Calu3 (cell line): ENCODE measurements at regions not wholly inside any gene's neighbourhood (a gene's known extent, or its start where the extent isn't known, plus 50 kb on each side); places are given as distances from the start of the nearest gene placed in this dataset.

Experiments
- BruUV-seq: library from RNA; stranded (reverse); fragments of 400-500 nt; replicated peaks from 2 replicates; lab custom pipeline; 2021; lab: Mats Ljungman, UMichigan
- CTCF ChIA-PET: fragments of 300-600 bp; sonication (Branson Sonifier 250); formaldehyde crosslinking; loops from one replicate; lab custom pipeline; 2022; ENCODE audit warnings: antibody characterized with exemption; lab: Charles Lee
- DNase-seq: peaks from one replicate; pipeline ENCODE4 v3.0.0; 2022
- H3K27ac Mint-ChIP-seq: one replicate; pipeline ENCODE4 v1.8.0; 2022; ENCODE audit warnings: mixed read lengths; ENCODE audit not compliant: unreplicated experiment
- H3K27me3 Mint-ChIP-seq: one replicate; pipeline ENCODE4 v1.8.0; 2022; ENCODE audit warnings: mixed read lengths; ENCODE audit not compliant: unreplicated experiment
- H3K36me3 Mint-ChIP-seq: one replicate; pipeline ENCODE4 v1.8.0; 2022; ENCODE audit warnings: mild to moderate bottlenecking, moderate library complexity, mixed read lengths; ENCODE audit not compliant: insufficient read depth, unreplicated experiment
- H3K4me1 Mint-ChIP-seq: one replicate; pipeline ENCODE4 v1.8.0; 2022; ENCODE audit warnings: mild to moderate bottlenecking, low read depth, mixed read lengths; ENCODE audit not compliant: unreplicated experiment
- H3K4me3 Mint-ChIP-seq: one replicate; pipeline ENCODE4 v1.8.0; 2022; ENCODE audit warnings: mild to moderate bottlenecking, low read depth, moderate library complexity, mixed read lengths; ENCODE audit not compliant: unreplicated experiment
- H3K9me3 Mint-ChIP-seq: one replicate; pipeline ENCODE4 v1.8.0; 2022; ENCODE audit warnings: low read depth, mixed read lengths; ENCODE audit not compliant: unreplicated experiment
- intact Hi-C: fragments of 100-400 bp; cut with micrococcal nuclease; formaldehyde crosslinking; loops from one replicate; pipeline ENCODE4 v1.10.0; 2022; ENCODE audit not compliant: unreplicated experiment
- TF ChIP-seq, protein P1 (sequence below): fragments of 200-600 bp; IDR thresholded peaks from one replicate; pipeline ENCODE4 v1.8.0; 2022; ENCODE audit warnings: antibody characterized with exemption; ENCODE audit not compliant: unreplicated experiment

DNA sequence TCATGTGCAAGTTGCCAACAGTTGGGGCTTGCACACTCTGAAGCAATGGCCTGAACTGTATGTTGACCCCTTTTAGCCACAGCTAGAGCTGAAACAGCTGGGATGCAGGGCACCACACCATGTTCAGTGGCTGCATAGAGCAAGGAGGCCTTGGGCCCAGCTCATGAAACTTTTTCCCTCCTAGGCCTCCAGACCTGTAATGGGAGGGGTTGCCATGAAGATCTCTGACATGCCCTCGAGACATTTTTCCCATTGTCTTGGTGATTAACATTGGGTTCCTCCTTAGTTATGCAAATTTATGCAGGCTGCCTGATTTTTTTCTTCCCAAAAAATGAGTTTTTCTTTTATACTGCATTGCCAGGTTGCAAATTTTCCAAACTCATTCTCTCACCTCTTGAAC, 165.1 kb upstream of the PRR20A start:
- intact Hi-C loops, result no loop called here
- no peak overlapping the region for H3K4me3 Mint-ChIP-seq

DNA sequence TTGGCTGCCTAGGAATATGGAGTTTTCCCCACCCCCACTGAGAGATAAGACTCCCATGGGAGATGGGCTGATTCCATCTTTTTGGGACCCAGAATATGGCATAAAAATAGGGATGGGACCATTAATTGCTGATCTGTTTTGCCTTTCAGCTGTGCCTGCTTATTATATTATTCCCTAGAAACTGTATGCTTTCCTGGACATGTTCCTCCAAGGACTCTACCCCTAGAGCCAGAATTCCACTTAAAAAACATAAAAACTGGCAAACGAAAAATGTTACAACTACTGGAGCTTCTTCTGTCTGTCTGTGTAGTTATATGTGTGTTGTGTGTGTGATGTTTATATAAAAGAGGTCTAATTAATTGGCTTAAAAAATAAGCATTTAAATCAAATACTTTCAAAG, 159.9 kb upstream of the PRR20A start:
- Mint-ChIP-seq H3K4me1 (no peaks in the 10 kb centered on the region), H3K27me3 (no peaks in the 10 kb centered on the region), H3K27ac (no peak overlapping the region), H3K36me3 (no peaks in the 10 kb centered on the region), H3K4me3 (no peak overlapping the region), H3K9me3 (no peaks in the 10 kb centered on the region)
- TF ChIP-seq, protein P1, sequence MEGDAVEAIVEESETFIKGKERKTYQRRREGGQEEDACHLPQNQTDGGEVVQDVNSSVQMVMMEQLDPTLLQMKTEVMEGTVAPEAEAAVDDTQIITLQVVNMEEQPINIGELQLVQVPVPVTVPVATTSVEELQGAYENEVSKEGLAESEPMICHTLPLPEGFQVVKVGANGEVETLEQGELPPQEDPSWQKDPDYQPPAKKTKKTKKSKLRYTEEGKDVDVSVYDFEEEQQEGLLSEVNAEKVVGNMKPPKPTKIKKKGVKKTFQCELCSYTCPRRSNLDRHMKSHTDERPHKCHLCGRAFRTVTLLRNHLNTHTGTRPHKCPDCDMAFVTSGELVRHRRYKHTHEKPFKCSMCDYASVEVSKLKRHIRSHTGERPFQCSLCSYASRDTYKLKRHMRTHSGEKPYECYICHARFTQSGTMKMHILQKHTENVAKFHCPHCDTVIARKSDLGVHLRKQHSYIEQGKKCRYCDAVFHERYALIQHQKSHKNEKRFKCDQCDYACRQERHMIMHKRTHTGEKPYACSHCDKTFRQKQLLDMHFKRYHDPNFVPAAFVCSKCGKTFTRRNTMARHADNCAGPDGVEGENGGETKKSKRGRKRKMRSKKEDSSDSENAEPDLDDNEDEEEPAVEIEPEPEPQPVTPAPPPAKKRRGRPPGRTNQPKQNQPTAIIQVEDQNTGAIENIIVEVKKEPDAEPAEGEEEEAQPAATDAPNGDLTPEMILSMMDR, result no peak
- no peak for DNase-seq
- intact Hi-C loops, result no loop called here
- CTCF ChIA-PET, result no interaction called here
- no TSS peak for BruUV-seq

More for the DNA sequence above, 165.1 kb upstream of the PRR20A start:
- TF ChIP-seq, protein P1, result no peak
- no peak for DNase-seq
- Mint-ChIP-seq H3K27me3 (no peaks in the 10 kb centered on the region), H3K27ac (no peak overlapping the region), H3K4me1 (no peaks in the 10 kb centered on the region), H3K9me3 (no peaks in the 10 kb centered on the region), H3K36me3 (no peaks in the 10 kb centered on the region)
- BruUV-seq, result no TSS peak
- CTCF ChIA-PET, result no interaction called here

DNA sequence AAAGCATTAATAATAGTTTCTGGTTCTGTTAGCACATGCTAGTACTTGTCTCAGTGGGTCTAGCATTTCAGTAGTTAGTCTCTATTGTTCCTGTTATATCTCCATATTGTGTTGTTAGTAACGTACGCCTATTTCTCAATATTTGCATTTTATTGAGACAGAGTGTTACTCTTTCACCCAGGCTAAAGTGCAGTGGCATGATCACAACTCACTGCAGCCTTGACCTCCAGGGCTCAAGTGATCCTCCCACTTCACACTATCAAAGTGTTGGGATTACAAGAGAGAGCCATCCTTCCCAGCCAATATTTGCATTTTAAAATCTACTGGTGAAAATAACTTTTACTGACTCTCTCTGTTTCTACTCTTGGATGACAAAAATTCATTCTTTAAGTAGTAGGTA, 154.6 kb upstream of the PRR20A start:
- Mint-ChIP-seq H3K27ac (no peak overlapping the region), H3K4me1 (no peaks in the 10 kb centered on the region)
- intact Hi-C loops, result no loop called here

DNA sequence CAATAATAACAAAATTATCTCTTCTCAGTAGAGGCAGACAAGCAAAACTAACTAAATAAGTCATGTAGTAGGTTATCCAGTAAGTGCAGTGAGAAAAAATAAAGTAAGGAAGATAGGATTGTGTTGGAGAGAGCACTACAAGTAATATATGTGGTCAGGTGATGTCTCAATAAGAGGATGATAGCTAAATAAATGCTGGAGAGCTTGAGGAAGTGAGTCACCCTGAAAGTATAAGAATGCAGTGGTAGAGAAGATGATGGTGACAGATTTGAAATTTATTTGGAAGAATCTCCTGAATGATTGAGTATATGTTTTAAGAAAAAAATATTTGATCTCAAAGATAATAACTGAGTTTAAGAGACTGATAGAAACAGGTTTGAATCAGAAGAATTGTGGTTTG, 152.2 kb upstream of the PRR20A start:
- Mint-ChIP-seq H3K36me3 (no peaks in the 10 kb centered on the region), H3K9me3 (peaks cover 3% of the 10 kb centered on the region), H3K27me3 (no peaks in the 10 kb centered on the region), H3K4me3 (no peak overlapping the region), H3K27ac (no peak overlapping the region), H3K4me1 (no peaks in the 10 kb centered on the region)
- TF ChIP-seq, protein P1, result no peak
- DNase-seq, result no peak
- intact Hi-C loops, result no loop called here
- BruUV-seq, result no TSS peak
- CTCF ChIA-PET, result no interaction called here

More for the DNA sequence above, 154.6 kb upstream of the PRR20A start:
- Mint-ChIP-seq H3K4me3 (no peak overlapping the region), H3K36me3 (no peaks in the 10 kb centered on the region), H3K9me3 (peaks cover 3% of the 10 kb centered on the region), H3K27me3 (no peaks in the 10 kb centered on the region)
- CTCF ChIA-PET, result no interaction called here
- BruUV-seq, result no TSS peak
- TF ChIP-seq, protein P1, result no peak
- no peak for DNase-seq

DNA sequence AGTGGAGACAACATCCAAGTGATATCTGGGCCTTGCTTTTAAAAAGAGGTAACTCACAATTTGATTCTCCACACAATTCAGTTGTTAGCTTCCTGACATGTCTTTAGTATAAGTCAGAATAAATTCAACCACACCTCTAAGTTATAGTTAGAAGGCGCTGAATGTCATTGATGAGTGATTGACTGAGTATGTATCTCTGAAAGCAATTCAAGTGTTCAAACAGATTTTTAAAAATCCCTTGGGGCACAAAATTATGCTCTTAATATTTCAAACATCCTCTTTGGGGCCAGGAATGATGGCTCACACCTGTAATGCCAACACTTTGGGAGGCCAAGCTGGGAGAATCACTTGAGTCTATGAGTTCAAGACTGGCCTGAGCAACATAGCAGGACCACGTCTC, 137.0 kb upstream of the PRR20A start:
- TF ChIP-seq, protein P1, result no peak
- no TSS peak for BruUV-seq
- Mint-ChIP-seq H3K27ac (no peak overlapping the region), H3K9me3 (no peaks in the 10 kb centered on the region), H3K36me3 (no peaks in the 10 kb centered on the region), H3K27me3 (no peaks in the 10 kb centered on the region), H3K4me1 (no peaks in the 10 kb centered on the region), H3K4me3 (no peak overlapping the region)
- DNase-seq, result no peak
- intact Hi-C loops, result no loop called here
- CTCF ChIA-PET, result no interaction called here
